Upper lobe of left lung (tissue), 6 donors: ENCODE measurements at regions not wholly inside any gene's neighbourhood (a gene's known extent, or its start where the extent isn't known, plus 50 kb on each side); places are given as distances from the start of the nearest gene placed in this dataset.

Source experiments
- ATAC-seq, 2 donors: fragments of 200-7000 bp; cut with Tn5 transposase; one replicate each; pipeline ENCODE4 v1.9.1; 2022; ENCODE audit warnings: mild to moderate bottlenecking in 2 of 2, moderate library complexity in 2 of 2; ENCODE audit not compliant: low FRiP score in 2 of 2
- DNase-seq, 2 donors: peaks; one replicate each; pipeline ENCODE4 v3.0.0-alpha.2; 2019 to 2020
- H3K27ac ChIP-seq, 4 donors: fragments of 200-600 bp; sonication (generic); one replicate each; pipeline ENCODE4 v1.5.1; 2016 to 2019
- H3K27me3 ChIP-seq, 4 donors: fragments of 200-600 bp; sonication (generic); one replicate each; pipeline ENCODE4 v1.5.1; 2017 to 2019
- H3K36me3 ChIP-seq, 4 donors: fragments of 200-600 bp; sonication (generic); one replicate each; pipeline ENCODE4 v1.5.1; 2016 to 2019
- H3K4me1 ChIP-seq, 4 donors: fragments of 200-600 bp; sonication (generic); one replicate each; pipeline ENCODE4 v1.5.1; 2018 to 2019
- H3K4me3 ChIP-seq, 4 donors: fragments of 200-600 bp; sonication (generic); one replicate each; pipeline ENCODE4 v1.5.1; 2017 to 2019; ENCODE audit warnings: mild to moderate bottlenecking in 2 of 4, moderate library complexity in 1 of 4
- H3K9me3 ChIP-seq, 4 donors: fragments of 200-600 bp; sonication (generic); one replicate each; pipeline ENCODE4 v1.5.1; 2018 to 2019
- CTCF ChIP-seq, 6 experiments: fragments of 450-650 bp in 4 of 6; fragments of 200-600 bp in 2 of 6; sonication (generic) in 2 of 6; IDR thresholded peaks; one replicate each; pipeline ENCODE4 v1.5.1; 2016 to 2019; ENCODE audit warnings: antibody characterized with exemption in 6 of 6
- EP300 ChIP-seq, 4 donors: sonication (generic); formaldehyde crosslinking; IDR thresholded peaks; one replicate each; pipeline ENCODE4 v1.5.1; 2017; ENCODE audit warnings: antibody characterized with exemption in 4 of 4, control low read depth in 2 of 4
- POLR2A ChIP-seq, 4 donors: fragments of 450-650 bp; IDR thresholded peaks; one replicate each; pipeline ENCODE4 v1.5.1; 2016 to 2017; ENCODE audit warnings: antibody characterized with exemption in 4 of 4, mild to moderate bottlenecking in 2 of 4
- POLR2AphosphoS5 ChIP-seq, 2 donors: sonication (generic); formaldehyde crosslinking; IDR thresholded peaks; one replicate each; pipeline ENCODE4 v1.5.1; 2017; ENCODE audit warnings: antibody characterized with exemption in 2 of 2
- WGBS, 2 donors: methylation state at CpG; one replicate each; pipeline ENCODE4 v1.1.5; 2017 to 2018; 5-methylcytosine and 5-hydroxymethylcytosine counted together
- donor health status: DM: no; HTN: no; CAD: no; lungs with moderate emphysema.
- donor health status: DM: no; HTN: yes; CAD: no; lungs with severe emphysema.

GRCh38 chr1:219806020-219806419 lies 122.3 kb downstream of the SLC30A10 start:
- no peaks in the 10 kb centered on the region for H3K36me3 ChIP-seq
- 36 to 83% methylated on average over 4 of the region's 4 CpGs for WGBS, 2 donors
- no peak for ATAC-seq
- H3K27me3 ChIP-seq = no peaks in the 10 kb centered on the region
- TF ChIP-seq POLR2AphosphoS5 (IDR thresholded peaks at IDR 0.05) (no peak), CTCF (IDR thresholded peaks at IDR 0.05) (no peak), POLR2A (IDR thresholded peaks at IDR 0.05) (no peak), EP300 (IDR thresholded peaks at IDR 0.05) (no peak)
- no peaks in the 10 kb centered on the region for H3K9me3 ChIP-seq
- no peak overlapping the region for H3K27ac ChIP-seq
- H3K4me3 ChIP-seq = no peak overlapping the region
- H3K4me1 ChIP-seq = no peaks in the 10 kb centered on the region
- no peak for DNase-seq

GRCh38 chr1:219805191-219805590 lies 123.2 kb downstream of the SLC30A10 start:
- H3K27ac ChIP-seq = no peak overlapping the region

GRCh38 chr1:219801156-219801820 lies 127.1 kb downstream of the SLC30A10 start:
- Histone ChIP-seq H3K36me3 (no peaks in the 10 kb centered on the region), H3K27ac (no peak overlapping the region), H3K4me3 (no peak overlapping the region), H3K4me1 (no peaks in the 10 kb centered on the region), H3K27me3 (no peaks in the 10 kb centered on the region), H3K9me3 (no peaks in the 10 kb centered on the region)
- TF ChIP-seq CTCF (IDR thresholded peaks at IDR 0.05) = no peak
- TF ChIP-seq POLR2A (IDR thresholded peaks at IDR 0.05) = no peak
- no peak for TF ChIP-seq POLR2AphosphoS5 (IDR thresholded peaks at IDR 0.05)
- TF ChIP-seq EP300 (IDR thresholded peaks at IDR 0.05) = no peak
- 85 to 92% methylated on average over 5 of the region's 5 CpGs for WGBS, 2 donors
- ATAC-seq (no peak), DNase-seq (no peak)

More at GRCh38 chr1:219805191-219805590, 123.2 kb downstream of the SLC30A10 start:
- DNase-seq (no peak), ATAC-seq (no peak)
- H3K27me3 ChIP-seq = no peaks in the 10 kb centered on the region
- no peaks in the 10 kb centered on the region for H3K36me3 ChIP-seq
- no peaks in the 10 kb centered on the region for H3K9me3 ChIP-seq
- 58 to 68% methylated on average over 6 of the region's 6 CpGs for WGBS, 2 donors
- no peak for TF ChIP-seq EP300 (IDR thresholded peaks at IDR 0.05)
- TF ChIP-seq POLR2AphosphoS5 (IDR thresholded peaks at IDR 0.05) = no peak
- no peak for TF ChIP-seq POLR2A (IDR thresholded peaks at IDR 0.05)
- TF ChIP-seq CTCF (IDR thresholded peaks at IDR 0.05) = no peak
- H3K4me1 ChIP-seq = no peaks in the 10 kb centered on the region
- H3K4me3 ChIP-seq = no peak overlapping the region

- 86 to 90% methylated on average over 3 of the region's 3 CpGs for WGBS, 2 donors
- TF ChIP-seq EP300 (IDR thresholded peaks at IDR 0.05) = no peak
- no peak for TF ChIP-seq CTCF (IDR thresholded peaks at IDR 0.05)
- no peak for TF ChIP-seq POLR2AphosphoS5 (IDR thresholded peaks at IDR 0.05)
- no peak for TF ChIP-seq POLR2A (IDR thresholded peaks at IDR 0.05)
- Histone ChIP-seq H3K4me3 (no peak overlapping the region), H3K27me3 (no peaks in the 10 kb centered on the region), H3K4me1 (no peaks in the 10 kb centered on the region), H3K27ac (no peak overlapping the region), H3K9me3 (no peaks in the 10 kb centered on the region), H3K36me3 (no peaks in the 10 kb centered on the region)
- ATAC-seq = peak in 1 of 2 donors; percentile 84
- no peak for DNase-seq
Observed at GRCh38 chr1:219798283-219799030, 129.9 kb downstream of the SLC30A10 start.
